HEK293 (cell line): ENCODE measurements at regions not wholly inside any gene's neighbourhood (a gene's known extent, or its start where the extent isn't known, plus 50 kb on each side); places are given as distances from the start of the nearest gene placed in this dataset.

Source experiments
- CTCF ChIA-PET: fragments of 350-600 bp; formaldehyde crosslinking; extraction: SDS; loops from one replicate; lab custom pipeline; 2021; ENCODE audit warnings: antibody characterized with exemption; lab: Yijun Ruan, JAX
- POLR2A ChIA-PET: fragments of 300-600 bp; formaldehyde crosslinking; extraction: SDS; loops from one replicate; lab custom pipeline; 2020; ENCODE audit warnings: antibody characterized with exemption, inconsistent platforms; lab: Yijun Ruan, JAX
- H3K27ac ChIP-seq: fragments of 200-500 bp; sonication (Bioruptor generic); 2 replicates; pipeline ENCODE4 v1.5.1; 2014; ENCODE audit warnings: low read depth, low read length, control low read depth, inconsistent platforms; ENCODE audit errors: extremely low read depth
- H3K36me3 ChIP-seq, 2 experiments: fragments of 200-500 bp in 1 of 2; sonication (Bioruptor generic) in 1 of 2; 1 replicate in 1 of 2; 2 replicates in 1 of 2; pipeline ENCODE4 v1.5.1; 2014 to 2017; ENCODE audit warnings: inconsistent platforms in 2 of 2, low read length in 2 of 2; ENCODE audit not compliant: control insufficient read depth in 2 of 2, insufficient read depth in 1 of 2
- H3K4me1 ChIP-seq: fragments of 200-500 bp; sonication (Bioruptor generic); 2 replicates; pipeline ENCODE4 v1.5.1; 2014; ENCODE audit warnings: mild to moderate bottlenecking, low read length, inconsistent platforms; ENCODE audit not compliant: control insufficient read depth, insufficient read depth
- H3K4me3 ChIP-seq: 2 replicates; pipeline ENCODE4 v1.5.1; 2011; ENCODE audit warnings: low read depth, mild to moderate bottlenecking, control low read depth, low read length, moderate library complexity
- H3K9me3 ChIP-seq: fragments of 200-500 bp; sonication (Bioruptor generic); 2 replicates; pipeline ENCODE4 v1.5.1; 2014; ENCODE audit warnings: low read depth, low read length, inconsistent platforms; ENCODE audit not compliant: control insufficient read depth, insufficient read depth
- GLIS2 ChIP-seq: fragments of 450-650 bp; formaldehyde crosslinking; IDR thresholded peaks from 2 replicates; pipeline ENCODE4 v1.5.1; 2016; ENCODE audit warnings: missing biosample characterization, missing genetic modification characterization
- IKZF3 ChIP-seq: fragments of 450-650 bp; IDR thresholded peaks from 2 replicates; pipeline ENCODE4 v1.5.0; 2018; ENCODE audit warnings: missing biosample characterization, mild to moderate bottlenecking, missing genetic modification characterization, moderate library complexity
- PRDM6 ChIP-seq: fragments of 450-650 bp; formaldehyde crosslinking; IDR thresholded peaks from 2 replicates; pipeline ENCODE4 v1.5.1; 2017; ENCODE audit warnings: missing biosample characterization, missing genetic modification characterization
- ZBTB21 ChIP-seq: fragments of 450-650 bp; formaldehyde crosslinking; IDR thresholded peaks from 2 replicates; pipeline ENCODE4 v1.5.1; 2017; ENCODE audit warnings: missing biosample characterization, missing genetic modification characterization
- ZEB2 ChIP-seq: fragments of 450-650 bp; formaldehyde crosslinking; IDR thresholded peaks from 2 replicates; pipeline ENCODE4 v1.5.1; 2016; ENCODE audit warnings: missing biosample characterization, missing genetic modification characterization
- ZFP69B ChIP-seq: fragments of 450-650 bp; formaldehyde crosslinking; IDR thresholded peaks from 2 replicates; pipeline ENCODE4 v1.5.1; 2016; ENCODE audit warnings: missing biosample characterization, missing genetic modification characterization
- ZIC2 ChIP-seq: fragments of 450-650 bp; formaldehyde crosslinking; IDR thresholded peaks from 2 replicates; pipeline ENCODE4 v1.5.1; 2016; ENCODE audit warnings: missing biosample characterization, missing genetic modification characterization
- ZNF214 ChIP-seq: fragments of 450-650 bp; formaldehyde crosslinking; IDR thresholded peaks from 2 replicates; pipeline ENCODE4 v1.5.1; 2017; ENCODE audit warnings: missing biosample characterization, mild to moderate bottlenecking, missing genetic modification characterization, borderline replicate concordance
- ZNF223 ChIP-seq: fragments of 450-650 bp; formaldehyde crosslinking; IDR thresholded peaks from 2 replicates; pipeline ENCODE4 v1.5.1; 2016; ENCODE audit warnings: missing biosample characterization, missing genetic modification characterization
- ZNF23 ChIP-seq: fragments of 450-650 bp; formaldehyde crosslinking; IDR thresholded peaks from 2 replicates; pipeline ENCODE4 v1.5.1; 2016; ENCODE audit warnings: missing biosample characterization, missing genetic modification characterization, borderline replicate concordance
- ZNF350 ChIP-seq: fragments of 450-650 bp; formaldehyde crosslinking; IDR thresholded peaks from 2 replicates; pipeline ENCODE4 v1.5.0; 2017; ENCODE audit warnings: missing biosample characterization, mild to moderate bottlenecking, missing genetic modification characterization
- ZNF354C ChIP-seq: fragments of 450-650 bp; formaldehyde crosslinking; IDR thresholded peaks from 2 replicates; pipeline ENCODE4 v1.5.1; 2016; ENCODE audit warnings: missing biosample characterization, missing genetic modification characterization, low read depth, borderline replicate concordance
- ZNF404 ChIP-seq: fragments of 450-650 bp; formaldehyde crosslinking; IDR thresholded peaks from 2 replicates; pipeline ENCODE4 v1.5.1; 2017; ENCODE audit warnings: missing biosample characterization, missing genetic modification characterization
- ZNF514 ChIP-seq: fragments of 450-650 bp; formaldehyde crosslinking; IDR thresholded peaks from 2 replicates; pipeline ENCODE4 v1.5.1; 2016; ENCODE audit warnings: missing biosample characterization, missing genetic modification characterization
- ZNF544 ChIP-seq: fragments of 450-650 bp; formaldehyde crosslinking; IDR thresholded peaks from 2 replicates; pipeline ENCODE4 v1.5.0; 2017; ENCODE audit warnings: missing biosample characterization, missing genetic modification characterization
- ZNF548 ChIP-seq: fragments of 450-650 bp; formaldehyde crosslinking; IDR thresholded peaks from 2 replicates; pipeline ENCODE4 v1.5.1; 2016; ENCODE audit warnings: missing biosample characterization, missing genetic modification characterization
- ZNF558 ChIP-seq: fragments of 450-650 bp; formaldehyde crosslinking; IDR thresholded peaks from 2 replicates; pipeline ENCODE4 v1.5.1; 2016; ENCODE audit warnings: missing biosample characterization, missing genetic modification characterization
- ZNF596 ChIP-seq: fragments of 450-650 bp; IDR thresholded peaks from 2 replicates; pipeline ENCODE4 v1.5.0; 2018; ENCODE audit warnings: missing biosample characterization, mild to moderate bottlenecking, missing genetic modification characterization, moderate library complexity
- ZNF629 ChIP-seq: fragments of 450-650 bp; formaldehyde crosslinking; IDR thresholded peaks from 2 replicates; pipeline ENCODE4 v1.5.1; 2017; ENCODE audit warnings: missing biosample characterization, missing genetic modification characterization
- ZNF660 ChIP-seq: fragments of 450-650 bp; IDR thresholded peaks from 2 replicates; pipeline ENCODE4 v1.5.1; 2018; ENCODE audit warnings: missing biosample characterization, mild to moderate bottlenecking, missing genetic modification characterization
- ZNF664 ChIP-seq: fragments of 450-650 bp; formaldehyde crosslinking; IDR thresholded peaks from 2 replicates; pipeline ENCODE4 v1.5.1; 2016; ENCODE audit warnings: missing biosample characterization, missing genetic modification characterization
- ZNF677 ChIP-seq: fragments of 450-650 bp; IDR thresholded peaks from 2 replicates; pipeline ENCODE4 v1.5.0; 2018; ENCODE audit warnings: missing biosample characterization, mild to moderate bottlenecking, missing genetic modification characterization, moderate library complexity
- ZNF707 ChIP-seq: fragments of 450-650 bp; formaldehyde crosslinking; IDR thresholded peaks from 2 replicates; pipeline ENCODE4 v1.5.1; 2016; ENCODE audit warnings: missing biosample characterization, missing genetic modification characterization
- ZNF747 ChIP-seq: fragments of 450-650 bp; formaldehyde crosslinking; IDR thresholded peaks from 2 replicates; pipeline ENCODE4 v1.5.1; 2016; ENCODE audit warnings: missing biosample characterization, missing genetic modification characterization
- ZNF843 ChIP-seq: fragments of 450-650 bp; formaldehyde crosslinking; IDR thresholded peaks from 2 replicates; pipeline ENCODE4 v1.5.1; 2016; ENCODE audit warnings: missing biosample characterization, missing genetic modification characterization
- TF ChIP-seq, protein P1 (sequence below): fragments of 450-650 bp; formaldehyde crosslinking; IDR thresholded peaks from 2 replicates; pipeline ENCODE4 v1.5.1; 2016; ENCODE audit warnings: missing biosample characterization, missing genetic modification characterization
- TF ChIP-seq, protein P2 (sequence below): fragments of 450-650 bp; formaldehyde crosslinking; IDR thresholded peaks from 2 replicates; pipeline ENCODE4 v1.5.1; 2016; ENCODE audit warnings: missing biosample characterization, missing genetic modification characterization

DNA sequence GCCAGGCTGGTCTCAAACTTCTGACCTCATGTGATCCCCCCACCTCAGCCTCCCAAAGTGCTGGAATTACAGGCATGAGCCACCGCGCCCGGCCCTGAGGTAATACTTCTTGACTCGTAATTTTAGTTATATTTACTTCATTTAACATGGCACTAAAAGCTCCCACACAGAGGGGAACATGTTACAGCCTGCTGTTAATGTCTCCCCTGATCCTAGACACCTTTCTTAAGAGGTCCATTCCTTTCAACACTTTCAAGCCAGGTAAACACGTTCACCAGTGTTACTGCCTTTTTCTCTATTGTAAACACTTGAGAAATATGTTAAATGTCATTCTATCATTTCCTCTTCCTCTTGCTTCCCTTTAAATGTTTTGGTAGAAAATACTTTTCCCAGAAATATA lies 161.4 kb downstream of the METTL4 start:
- H3K4me1 ChIP-seq, result peaks cover 12% of the 10 kb centered on the region; the same call in 1 of the 2 replicates
- no peak overlapping the region for H3K27ac ChIP-seq
- TF ChIP-seq PRDM6, result no peak
- TF ChIP-seq ZEB2, result no peak
- TF ChIP-seq ZNF677 (tag by site-specific recombination), result no peak
- no peak for TF ChIP-seq ZNF558 (tag by site-specific recombination)
- TF ChIP-seq ZNF664 (tag by site-specific recombination), result no peak
- no peak for TF ChIP-seq ZNF354C
- no peak for TF ChIP-seq ZNF629
- no peak for TF ChIP-seq ZNF596 (tag by site-specific recombination)
- no peak for TF ChIP-seq GLIS2 (tag by site-specific recombination)
- TF ChIP-seq, protein P1, sequence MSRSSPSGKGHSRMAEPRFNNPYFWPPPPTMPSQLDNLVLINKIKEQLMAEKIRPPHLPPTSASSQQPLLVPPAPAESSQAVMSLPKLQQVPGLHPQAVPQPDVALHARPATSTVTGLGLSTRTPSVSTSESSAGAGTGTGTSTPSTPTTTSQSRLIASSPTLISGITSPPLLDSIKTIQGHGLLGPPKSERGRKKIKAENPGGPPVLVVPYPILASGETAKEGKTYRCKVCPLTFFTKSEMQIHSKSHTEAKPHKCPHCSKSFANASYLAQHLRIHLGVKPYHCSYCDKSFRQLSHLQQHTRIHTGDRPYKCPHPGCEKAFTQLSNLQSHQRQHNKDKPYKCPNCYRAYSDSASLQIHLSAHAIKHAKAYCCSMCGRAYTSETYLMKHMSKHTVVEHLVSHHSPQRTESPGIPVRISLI (tag by site-specific recombination), result no peak
- no peak for TF ChIP-seq ZNF214 (tag by site-specific recombination)
- no peak for TF ChIP-seq ZNF747 (tag by site-specific recombination)
- TF ChIP-seq ZNF404 (tag by site-specific recombination), result no peak
- TF ChIP-seq, protein P2, sequence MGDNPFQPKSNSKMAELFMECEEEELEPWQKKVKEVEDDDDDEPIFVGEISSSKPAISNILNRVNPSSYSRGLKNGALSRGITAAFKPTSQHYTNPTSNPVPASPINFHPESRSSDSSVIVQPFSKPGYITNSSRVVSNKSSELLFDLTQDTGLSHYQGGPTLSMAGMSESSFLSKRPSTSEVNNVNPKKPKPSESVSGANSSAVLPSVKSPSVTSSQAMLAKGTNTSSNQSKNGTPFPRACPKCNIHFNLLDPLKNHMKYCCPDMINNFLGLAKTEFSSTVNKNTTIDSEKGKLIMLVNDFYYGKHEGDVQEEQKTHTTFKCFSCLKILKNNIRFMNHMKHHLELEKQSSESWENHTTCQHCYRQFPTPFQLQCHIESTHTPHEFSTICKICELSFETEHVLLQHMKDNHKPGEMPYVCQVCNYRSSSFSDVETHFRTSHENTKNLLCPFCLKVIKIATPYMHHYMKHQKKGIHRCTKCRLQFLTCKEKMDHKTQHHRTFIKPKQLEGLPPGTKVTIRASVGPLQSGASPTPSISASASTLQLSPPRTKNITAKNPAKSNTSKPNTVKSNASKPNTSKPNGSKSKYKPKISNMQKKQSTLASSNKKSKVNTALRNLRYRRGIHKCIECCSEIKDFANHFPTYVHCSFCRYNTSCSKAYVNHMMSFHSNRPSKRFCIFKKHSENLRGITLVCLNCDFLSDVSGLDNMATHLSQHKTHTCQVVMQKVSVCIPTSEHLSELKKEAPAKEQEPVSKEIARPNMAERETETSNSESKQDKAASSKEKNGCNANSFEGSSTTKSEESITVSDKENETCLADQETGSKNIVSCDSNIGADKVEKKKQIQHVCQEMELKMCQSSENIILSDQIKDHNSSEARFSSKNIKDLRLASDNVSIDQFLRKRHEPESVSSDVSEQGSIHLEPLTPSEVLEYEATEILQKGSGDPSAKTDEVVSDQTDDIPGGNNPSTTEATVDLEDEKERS, result no peak
- TF ChIP-seq ZNF548, result no peak
- H3K4me3 ChIP-seq, result no peak overlapping the region
- ChIA-PET CTCF (no interaction called here), POLR2A (no interaction called here)
- no peaks in the 10 kb centered on the region for H3K9me3 ChIP-seq
- no peaks in the 10 kb centered on the region for H3K36me3 ChIP-seq

- Histone ChIP-seq H3K36me3 (no peaks in the 10 kb centered on the region), H3K4me1 (peaks cover 12% of the 10 kb centered on the region; the same call in 1 of the 2 replicates), H3K27ac (no peak overlapping the region), H3K9me3 (no peaks in the 10 kb centered on the region), H3K4me3 (no peak overlapping the region)
- TF ChIP-seq ZFP69B (tag by site-specific recombination) (no peak), ZNF223 (tag by site-specific recombination) (no peak)
- ChIA-PET POLR2A (no interaction called here), CTCF (no interaction called here)
Observed at GRCh38 chr18:2410688-2411087, 160.6 kb downstream of the METTL4 start.

DNA sequence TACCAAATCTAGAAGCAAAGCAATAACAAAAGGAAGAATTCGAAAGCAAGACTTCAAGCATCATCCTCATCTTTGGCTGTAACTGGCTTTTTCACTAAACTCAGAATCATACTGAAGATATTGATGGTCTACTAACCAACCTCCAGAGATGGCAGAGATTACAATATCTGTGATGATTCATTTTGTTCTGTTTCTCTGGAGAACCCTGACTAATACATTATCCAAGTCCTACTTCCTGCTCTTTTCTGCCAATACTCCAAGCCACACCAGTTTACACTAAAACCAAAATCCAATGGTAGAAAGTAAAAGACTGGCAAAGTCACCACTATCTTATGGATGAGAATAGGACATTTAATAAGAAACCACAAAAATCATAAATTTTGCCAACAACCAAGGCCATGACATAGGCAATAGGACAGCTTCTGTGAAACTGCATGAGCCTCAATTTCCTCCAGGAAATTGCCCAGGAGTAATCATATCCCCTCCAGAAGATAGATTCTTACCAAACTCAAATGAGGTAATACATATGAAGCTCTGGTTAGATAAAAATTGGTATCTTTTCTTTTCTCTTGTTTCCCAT lies 159.8 kb downstream of the METTL4 start:
- H3K4me3 ChIP-seq, result no peak overlapping the region
- H3K4me1 ChIP-seq, result peaks cover 9% of the 10 kb centered on the region; the same call in 1 of the 2 replicates
- TF ChIP-seq ZNF707 (no peak), ZNF843 (tag by site-specific recombination) (no peak), ZFP69B (tag by site-specific recombination) (no peak), ZNF544 (tag by site-specific recombination) (no peak), IKZF3 (tag by site-specific recombination) (no peak), ZNF514 (tag by site-specific recombination) (no peak), ZIC2 (no peak), ZNF23 (tag by site-specific recombination) (no peak), GLIS2 (tag by site-specific recombination) (no peak), ZNF660 (tag by site-specific recombination) (no peak), ZNF350 (tag by site-specific recombination) (no peak), ZBTB21 (tag by site-specific recombination) (no peak)
- no peaks in the 10 kb centered on the region for H3K9me3 ChIP-seq
- H3K36me3 ChIP-seq, result no peaks in the 10 kb centered on the region
- ChIA-PET CTCF (no interaction called here), POLR2A (no interaction called here)
- no peak overlapping the region for H3K27ac ChIP-seq
